CD4-positive, alpha-beta T cell treated with Interleukin-17A for 4 hours (primary cell): ENCODE measurements at regions not wholly inside any gene's neighbourhood (a gene's known extent, or its start where the extent isn't known, plus 50 kb on each side); places are given as distances from the start of the nearest gene placed in this dataset.

Experiments used
- DNase-seq: peaks from one replicate; pipeline ENCODE4 v3.0.0-alpha.2; 2020; ENCODE audit warnings: mixed read lengths

- DNase-seq = no peak
Measured at GRCh38 chr3:116849261-116849688, 139.7 kb downstream of the TUSC7 start.

- DNase-seq = no peak
Measured at GRCh38 chr3:116852803-116853202, 143.2 kb downstream of the TUSC7 start.

GRCh38 chr3:116863270-116863770, 153.7 kb downstream of the TUSC7 start:
- no peak for DNase-seq

GRCh38 chr3:116863822-116864589, 154.4 kb downstream of the TUSC7 start:
- DNase-seq = no peak

GRCh38 chr3:116864590-116864927, 155.0 kb downstream of the TUSC7 start:
- no peak for DNase-seq

- DNase-seq = no peak
Measured at GRCh38 chr3:116870379-116870778, 160.8 kb downstream of the TUSC7 start.

- DNase-seq = no peak
Measured at GRCh38 chr3:116871905-116872304, 162.3 kb downstream of the TUSC7 start.

- no peak for DNase-seq
Measured at GRCh38 chr3:116872688-116873087, 163.1 kb downstream of the TUSC7 start.

- DNase-seq = no peak
Measured at GRCh38 chr3:116873142-116873541, 163.6 kb downstream of the TUSC7 start.

GRCh38 chr3:116877968-116878367, 168.4 kb downstream of the TUSC7 start:
- DNase-seq = no peak

GRCh38 chr3:116886202-116886893, 176.8 kb downstream of the TUSC7 start:
- DNase-seq = no peak

GRCh38 chr3:116896116-116896515, 186.5 kb downstream of the TUSC7 start:
- no peak for DNase-seq

GRCh38 chr3:116897382-116897781, 187.8 kb downstream of the TUSC7 start:
- no peak for DNase-seq

GRCh38 chr3:116899253-116899652, 189.7 kb downstream of the TUSC7 start:
- no peak for DNase-seq

GRCh38 chr3:116905334-116905733, 195.8 kb downstream of the TUSC7 start:
- DNase-seq = no peak

GRCh38 chr3:116905794-116906193, 196.2 kb downstream of the TUSC7 start:
- no peak for DNase-seq

GRCh38 chr3:116912116-116912515, 202.5 kb downstream of the TUSC7 start:
- DNase-seq = no peak

GRCh38 chr3:116914004-116914403, 204.4 kb downstream of the TUSC7 start:
- DNase-seq = no peak

- no peak for DNase-seq
Measured at GRCh38 chr3:116916836-116917235, 207.3 kb downstream of the TUSC7 start.

- no peak for DNase-seq
Measured at GRCh38 chr3:116920826-116921610, 211.4 kb downstream of the TUSC7 start.

GRCh38 chr3:116927918-116928317, 218.3 kb downstream of the TUSC7 start:
- DNase-seq = no peak

GRCh38 chr3:116929505-116930222, 220.1 kb downstream of the TUSC7 start:
- DNase-seq = no peak

GRCh38 chr3:116930786-116931185, 221.2 kb downstream of the TUSC7 start:
- no peak for DNase-seq
